ENCODE measurements at regions not wholly inside any gene's neighbourhood (a gene's known extent, or its start where the extent isn't known, plus 50 kb on each side); places are given as distances from the start of the nearest gene placed in this dataset.

GRCh38 chr3:10627884-10628572 lies 122.6 kb upstream of the ATP2B2 start:
- peak; percentile 99 for ATAC-seq
- DNase-seq (ENCODE audit: low spot score), result peak; percentile 6
- 34% methylated on average over 12 of the region's 13 CpGs for WGBS (ENCODE audit: low lambda C conversion rate)
- Histone ChIP-seq H3K9ac (ENCODE audit: insufficient read depth, low read depth, low read length) (no peak overlapping the region), H3K4me3 (replicated peaks in 1 of 3; ENCODE audit: insufficient read depth in 1 of 3, low read depth in 2 of 3, low read length in 3 of 3) (no peak overlapping the region), H3K9me3 (ENCODE audit: low read length) (no peaks in the 10 kb centered on the region), H3K27me3 (ENCODE audit: control insufficient read depth in 1 of 2, insufficient read depth in 2 of 2, low read length in 2 of 2) (peaks cover 0 to 2% of the 10 kb centered on the region in 2 experiments; a peak in 1 of 5 replicates), H3K79me2 (ENCODE audit: insufficient read depth, low read length) (no peaks in the 10 kb centered on the region), H3K4me1 (ENCODE audit: insufficient read depth, low read length) (0 out of 2 replicates have a peak, but pooled peaks cover 7% of the 10 kb centered on the region), H3K4me2 (ENCODE audit: low read depth, low read length) (no peak overlapping the region), H3K36me3 (replicated peaks in 1 of 2; ENCODE audit: control insufficient read depth in 1 of 2, insufficient read depth in 2 of 2, low read length in 2 of 2) (no peaks in the 10 kb centered on the region), H3K27ac (ENCODE audit: extremely low read length, insufficient read depth, low read length) (no peak overlapping the region), H2AFZ (ENCODE audit: low read length) (no peak overlapping the region), H4K20me1 (ENCODE audit: insufficient read depth, low read length) (no peaks in the 10 kb centered on the region)
- ChIA-PET POLR2A (no interaction called here), CTCF (ENCODE audit: low intra/inter-chr PET ratio, low total read pairs) (no interaction called here)
- FAIRE-seq, result no peak
- in situ Hi-C loops (cut with HindIII; ENCODE audit: extremely low pct_ligation_motif_present, low pct_unique_long_range_greater_than_20kb) (no loop called here), intact Hi-C loops (cut with micrococcal nuclease; ENCODE audit: unreplicated experiment) (no loop called here)
- BruUV-seq (replicated peaks), result no TSS peak
- no peak for TF ChIP-seq ZNF124 (CRISPR knock-in tag; IDR thresholded peaks at IDR 0.05)
- no peak for TF ChIP-seq ELF4 (CRISPR knock-in tag; IDR thresholded peaks at IDR 0.05; ENCODE audit: borderline replicate concordance)
- TF ChIP-seq ZSCAN30 (CRISPR knock-in tag; IDR thresholded peaks at IDR 0.05), result no peak
- no peak for TF ChIP-seq CSRNP1 (CRISPR knock-in tag; IDR thresholded peaks at IDR 0.05)
- TF ChIP-seq HINFP (CRISPR knock-in tag; IDR thresholded peaks at IDR 0.05; ENCODE audit: low read depth), result no peak
- no peak for TF ChIP-seq TOE1 (CRISPR knock-in tag; IDR thresholded peaks at IDR 0.05)
- no peak for TF ChIP-seq ZBTB40 (IDR thresholded peaks at IDR 0.05)
- TF ChIP-seq ZBTB40 (CRISPR knock-in tag; IDR thresholded peaks at IDR 0.05), result no peak
- no peak for TF ChIP-seq ZNF572 (CRISPR knock-in tag; IDR thresholded peaks at IDR 0.05)
- no peak for TF ChIP-seq PHF20 (CRISPR knock-in tag; IDR thresholded peaks at IDR 0.05)
- TF ChIP-seq WIZ (CRISPR knock-in tag; IDR thresholded peaks at IDR 0.05), result no peak
- TF ChIP-seq YEATS4 (CRISPR knock-in tag; IDR thresholded peaks at IDR 0.05; ENCODE audit: borderline replicate concordance), result no peak
- TF ChIP-seq ZNF263 (CRISPR knock-in tag; IDR thresholded peaks at IDR 0.05), result no peak

Data from HepG2 (cell line).